GM23338 (cell line): ENCODE measurements at regions not wholly inside any gene's neighbourhood (a gene's known extent, or its start where the extent isn't known, plus 50 kb on each side); places are given as distances from the start of the nearest gene placed in this dataset.

ENCODE experiments used
- CTCF ChIP-seq, 2 experiments: fragments of 200-600 bp in 1 of 2; sonication (generic) in 1 of 2; conservative IDR thresholded peaks; 2 replicates each; pipeline versions ENCODE4 v1.5.1 to v1.6.1; 2016 to 2017; ENCODE audit warnings: antibody characterized with exemption in 2 of 2, low read depth in 2 of 2, mild to moderate bottlenecking in 2 of 2, moderate library complexity in 1 of 2
- REST ChIP-seq: IDR thresholded peaks from one replicate; pipeline ENCODE4 v1.6.1; 2018; ENCODE audit warnings: antibody characterized with exemption; ENCODE audit not compliant: unreplicated experiment
- STAT1 ChIP-seq: IDR thresholded peaks from one replicate; pipeline ENCODE4 v1.6.1; 2016; ENCODE audit warnings: antibody characterized with exemption; ENCODE audit not compliant: unreplicated experiment
- ZNF114 ChIP-seq: fragments of 250-450 bp; sonication (Bioruptor Pico); IDR thresholded peaks from 2 replicates; pipeline ENCODE4 v1.5.0; 2020; ENCODE audit warnings: mild to moderate bottlenecking, moderate library complexity
- ZNF331 ChIP-seq: fragments of 250-450 bp; sonication (Bioruptor Pico); IDR thresholded peaks from 2 replicates; pipeline ENCODE4 v1.5.0; 2020; ENCODE audit warnings: low read depth, mild to moderate bottlenecking, moderate library complexity
- ZNF462 ChIP-seq: fragments of 250-450 bp; sonication (Bioruptor Pico); IDR thresholded peaks from 2 replicates; pipeline ENCODE4 v1.5.0; 2020; ENCODE audit warnings: mild to moderate bottlenecking, moderate library complexity

GRCh38 chr11:109001585-109001984, 336.7 kb downstream of the DDX10 start (continued):
- no peak for TF ChIP-seq ZNF462 (CRISPR knock-in tag)
- TF ChIP-seq STAT1: no peak
- no peak for TF ChIP-seq ZNF114
- TF ChIP-seq ZNF331 (CRISPR knock-in tag): no peak
- TF ChIP-seq REST: no peak
- TF ChIP-seq CTCF (conservative IDR thresholded peaks at IDR 0.05; ENCODE audit: low read depth in 2 of 2): no peak
